CD14-positive monocyte (primary cell): ENCODE measurements at regions not wholly inside any gene's neighbourhood (a gene's known extent, or its start where the extent isn't known, plus 50 kb on each side); places are given as distances from the start of the nearest gene placed in this dataset. TPM values are rescaled to one million over a fixed set of nuclear protein-coding genes. Genes with fewer than 3 reads are reported as not detected.

ENCODE experiments used
- DNase-seq, 3 donors: peaks; one replicate each; pipeline ENCODE4 v3.0.0-alpha.2; 2011 to 2022
- H2AFZ ChIP-seq: 2 replicates; pipeline ENCODE4 v1.6.0; 2012; ENCODE audit warnings: mild to moderate bottlenecking, low read depth, low read length, inconsistent platforms; ENCODE audit not compliant: insufficient read depth, poor library complexity, severe bottlenecking
- H3K27ac ChIP-seq, 2 donors: 1 replicate in 1 of 2; 2 replicates in 1 of 2; pipeline ENCODE4 v1.5.1; 2012 to 2013; ENCODE audit warnings: low read length in 2 of 2, control low read depth in 1 of 2, inconsistent platforms in 1 of 2, low read depth in 1 of 2, mild to moderate bottlenecking in 1 of 2
- H3K27me3 ChIP-seq, 2 donors: one replicate each; pipeline versions ENCODE4 v1.6.0 to v1.6.1; 2011 to 2013; ENCODE audit warnings: low read length in 2 of 2; ENCODE audit not compliant: control insufficient read depth in 2 of 2, insufficient read depth in 2 of 2
- H3K36me3 ChIP-seq, 2 donors: replicated peaks in 1 of 2; 1 replicate in 1 of 2; 2 replicates in 1 of 2; pipeline versions ENCODE4 v1.5.1 to v1.6.1; 2012 to 2013; ENCODE audit warnings: low read length in 2 of 2, control low read depth in 1 of 2, inconsistent platforms in 1 of 2, mild to moderate bottlenecking in 1 of 2; ENCODE audit not compliant: insufficient read depth in 2 of 2, control insufficient read depth in 1 of 2
- H3K4me1 ChIP-seq, 2 donors: 1 replicate in 1 of 2; 2 replicates in 1 of 2; pipeline versions ENCODE4 v1.5.1 to v1.6.1; 2012 to 2013; ENCODE audit warnings: low read length in 2 of 2, control low read depth in 1 of 2, inconsistent platforms in 1 of 2, mild to moderate bottlenecking in 1 of 2, moderate library complexity in 1 of 2; ENCODE audit not compliant: insufficient read depth in 2 of 2, control insufficient read depth in 1 of 2
- H3K4me2 ChIP-seq: replicated peaks from 2 replicates; pipeline ENCODE3; 2012; ENCODE audit warnings: low read length, moderate library complexity, mild to moderate bottlenecking; ENCODE audit not compliant: poor library complexity, severe bottlenecking; ENCODE audit errors: extremely low read depth
- H3K4me3 ChIP-seq, 3 experiments: fragments of 200-600 bp in 1 of 3; sonication (generic) in 1 of 3; replicated peaks in 1 of 3; 1 replicate in 2 of 3; 2 replicates in 1 of 3; pipeline ENCODE4 v1.5.1; 2011 to 2013; ENCODE audit warnings: low read length in 3 of 3, mild to moderate bottlenecking in 3 of 3, control low read depth in 2 of 3, low read depth in 2 of 3, inconsistent platforms in 1 of 3, moderate library complexity in 1 of 3
- H3K79me2 ChIP-seq: 2 replicates; pipeline ENCODE4 v1.6.0; 2012; ENCODE audit warnings: mild to moderate bottlenecking, control low read depth, inconsistent platforms, low read length, moderate library complexity; ENCODE audit not compliant: insufficient read depth
- H3K9ac ChIP-seq: 2 replicates; pipeline ENCODE4 v1.6.0; 2017; ENCODE audit warnings: low read length, mild to moderate bottlenecking; ENCODE audit not compliant: insufficient read depth, poor library complexity, severe bottlenecking
- H3K9me3 ChIP-seq, 2 donors: replicated peaks in 1 of 2; 1 replicate in 1 of 2; 2 replicates in 1 of 2; pipeline versions ENCODE4 v1.5.1 to v1.6.1; 2012 to 2013; ENCODE audit warnings: low read length in 2 of 2, control low read depth in 1 of 2; ENCODE audit not compliant: control insufficient read depth in 1 of 2, insufficient read depth in 1 of 2
- H4K20me1 ChIP-seq: 2 replicates; pipeline ENCODE4 v1.6.0; 2012; ENCODE audit warnings: mild to moderate bottlenecking, low read length, control low read depth, moderate library complexity; ENCODE audit not compliant: insufficient read depth
- H3K27ac Mint-ChIP-seq, 7 donors: one replicate each; pipeline ENCODE4 v1.8.0; 2020; ENCODE audit warnings: mild to moderate bottlenecking in 7 of 7, mixed read lengths in 7 of 7, moderate library complexity in 6 of 7, inconsistent platforms in 2 of 7
- H3K27me3 Mint-ChIP-seq, 3 donors: one replicate each; pipeline ENCODE4 v1.8.0; 2021 to 2022; ENCODE audit warnings: low read depth in 3 of 3, mild to moderate bottlenecking in 3 of 3, mixed read lengths in 3 of 3, moderate library complexity in 3 of 3, inconsistent platforms in 1 of 3
- H3K36me3 Mint-ChIP-seq, 2 donors: one replicate each; pipeline ENCODE4 v1.8.0; 2020; ENCODE audit warnings: mixed read lengths in 2 of 2, inconsistent platforms in 1 of 2, mild to moderate bottlenecking in 1 of 2
- H3K4me1 Mint-ChIP-seq: one replicate; pipeline ENCODE4 v1.8.0; 2020; ENCODE audit warnings: mild to moderate bottlenecking, mixed read lengths
- H3K4me3 Mint-ChIP-seq, 2 donors: one replicate each; pipeline ENCODE4 v1.8.0; 2020; ENCODE audit warnings: mild to moderate bottlenecking in 2 of 2, mixed read lengths in 2 of 2, moderate library complexity in 1 of 2
- H3K9me3 Mint-ChIP-seq, 7 donors: one replicate each; pipeline ENCODE4 v1.8.0; 2020 to 2022; ENCODE audit warnings: mixed read lengths in 7 of 7, mild to moderate bottlenecking in 6 of 7, moderate library complexity in 6 of 7, inconsistent platforms in 2 of 7
- WGBS: methylation state at CpG from one replicate; pipeline ENCODE4 v1.1.5; 2013; ENCODE audit warnings: missing lambda C conversion rate; ENCODE audit not compliant: insufficient coverage; 5-methylcytosine and 5-hydroxymethylcytosine counted together
- intact Hi-C, 2 donors: fragments of 100-400 bp; cut with micrococcal nuclease; formaldehyde crosslinking; loops; one replicate each; pipeline versions ENCODE4 v1.15.0 to v1.15.1; 2023
- small RNA-seq: library from RNA; depleted of rRNA; stranded (forward); fragments of <200 nt; gene quantifications from one replicate; pipeline ENCODE3, GENCODE V24; 2012; ENCODE audit warnings: low read depth; ENCODE audit not compliant: insufficient read length
- TF ChIP-seq, protein P1 (sequence below): fragments of 200-600 bp; IDR thresholded peaks from one replicate; pipeline ENCODE4 v1.8.0; 2022; ENCODE audit warnings: antibody characterized with exemption, mild to moderate bottlenecking

GRCh38 chr14:106879241-106879640, 1352.9 kb downstream of the TMEM121 start:
- Mint-ChIP-seq H3K36me3 (no peaks in the 10 kb centered on the region), H3K9me3 (peaks cover 0 to 8% (median 7%) of the 10 kb centered on the region in 7 donors), H3K4me3 (no peak overlapping the region), H3K4me1 (peaks cover 18% of the 10 kb centered on the region), H3K27ac (peak overlapping the region in 1 of 7 donors; percentile 18), H3K27me3 (peaks cover 0 to 3% (median 2%) of the 10 kb centered on the region in 3 donors)
- TF ChIP-seq, protein P1, sequence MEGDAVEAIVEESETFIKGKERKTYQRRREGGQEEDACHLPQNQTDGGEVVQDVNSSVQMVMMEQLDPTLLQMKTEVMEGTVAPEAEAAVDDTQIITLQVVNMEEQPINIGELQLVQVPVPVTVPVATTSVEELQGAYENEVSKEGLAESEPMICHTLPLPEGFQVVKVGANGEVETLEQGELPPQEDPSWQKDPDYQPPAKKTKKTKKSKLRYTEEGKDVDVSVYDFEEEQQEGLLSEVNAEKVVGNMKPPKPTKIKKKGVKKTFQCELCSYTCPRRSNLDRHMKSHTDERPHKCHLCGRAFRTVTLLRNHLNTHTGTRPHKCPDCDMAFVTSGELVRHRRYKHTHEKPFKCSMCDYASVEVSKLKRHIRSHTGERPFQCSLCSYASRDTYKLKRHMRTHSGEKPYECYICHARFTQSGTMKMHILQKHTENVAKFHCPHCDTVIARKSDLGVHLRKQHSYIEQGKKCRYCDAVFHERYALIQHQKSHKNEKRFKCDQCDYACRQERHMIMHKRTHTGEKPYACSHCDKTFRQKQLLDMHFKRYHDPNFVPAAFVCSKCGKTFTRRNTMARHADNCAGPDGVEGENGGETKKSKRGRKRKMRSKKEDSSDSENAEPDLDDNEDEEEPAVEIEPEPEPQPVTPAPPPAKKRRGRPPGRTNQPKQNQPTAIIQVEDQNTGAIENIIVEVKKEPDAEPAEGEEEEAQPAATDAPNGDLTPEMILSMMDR, result peak; percentile 77
- H3K4me1 ChIP-seq, result no peaks in the 10 kb centered on the region
- no peak overlapping the region for H3K9ac ChIP-seq
- H3K9me3 ChIP-seq, result peaks cover 6 to 7% of the 10 kb centered on the region in 2 donors
- no peaks in the 10 kb centered on the region for H3K36me3 ChIP-seq
- 56% methylated on average over 5 of the region's 8 CpGs for WGBS
- DNase-seq, result peak; percentile 54 to 69 (median 57)
- no peaks in the 10 kb centered on the region for H4K20me1 ChIP-seq
- H2AFZ ChIP-seq, result no peak overlapping the region
- H3K79me2 ChIP-seq, result no peaks in the 10 kb centered on the region
- no peak overlapping the region for H3K4me3 ChIP-seq
- H3K4me2 ChIP-seq, result no peak overlapping the region
- intact Hi-C loops, result no loop called here
- no peaks in the 10 kb centered on the region for H3K27me3 ChIP-seq
- H3K27ac ChIP-seq, result no peak overlapping the region

GRCh38 chr14:106883218-106883692, 1356.9 kb downstream of the TMEM121 start:
- Histone ChIP-seq H3K4me3 (no peak overlapping the region), H4K20me1 (no peaks in the 10 kb centered on the region), H3K4me2 (no peak overlapping the region), H3K36me3 (no peaks in the 10 kb centered on the region), H3K79me2 (no peaks in the 10 kb centered on the region), H3K4me1 (no peaks in the 10 kb centered on the region), H3K9ac (no peak overlapping the region), H3K27me3 (no peaks in the 10 kb centered on the region), H2AFZ (no peak overlapping the region), H3K9me3 (peaks cover 6 to 7% of the 10 kb centered on the region in 2 donors), H3K27ac (no peak overlapping the region)
- TF ChIP-seq, protein P1, result peak; percentile 61
- no peaks in the 10 kb centered on the region for H3K4me1 Mint-ChIP-seq
- peaks cover 0 to 8% (median 7%) of the 10 kb centered on the region in 7 donors for H3K9me3 Mint-ChIP-seq
- peaks cover 0 to 3% (median 0%) of the 10 kb centered on the region in 3 donors for H3K27me3 Mint-ChIP-seq
- no peak overlapping the region for H3K4me3 Mint-ChIP-seq
- peak in 1 of 3 donors; percentile 28 for DNase-seq
- intact Hi-C loops, result no loop called here
- 77% methylated on average over 22 of the region's 44 CpGs for WGBS
- no peaks in the 10 kb centered on the region for H3K36me3 Mint-ChIP-seq
- H3K27ac Mint-ChIP-seq, result no peak overlapping the region

Small RNAs in the stretch of these regions (small RNA-seq; reads per million reads assigned to genes)
- gene AC244452.1 (not detected), gene IGHD1-1 (not detected), gene IGHD1-14 (not detected), gene IGHD1-20 (not detected), gene IGHD1-26 (not detected), gene IGHD1-7 (not detected), gene IGHD2-15 (not detected), gene IGHD2-2 (not detected), gene IGHD2-21 (not detected), gene IGHD2-8 (not detected), gene IGHD3-10 (not detected), gene IGHD3-16 (not detected), gene IGHD3-22 (not detected), gene IGHD3-3 (not detected), gene IGHD3-9 (not detected), gene IGHD4-11 (not detected), gene IGHD4-17 (not detected), gene IGHD4-23 (not detected), gene IGHD4-4 (not detected), gene IGHD5-12 (not detected), gene IGHD5-18 (not detected), gene IGHD5-24 (not detected), gene IGHD5-5 (not detected), gene IGHD6-13 (not detected), gene IGHD6-19 (not detected), gene IGHD6-25 (not detected), gene IGHD6-6 (not detected), gene IGHD7-27 (not detected), gene IGHJ1 (not detected), gene IGHJ1P (not detected), gene IGHJ2 (not detected), gene IGHJ2P (not detected), gene IGHJ3 (not detected), gene IGHJ3P (not detected), gene IGHJ4 (not detected), gene IGHJ5 (not detected), gene IGHJ6 (not detected), gene IGHV1-12 (not detected), gene IGHV1-14 (not detected), gene IGHV3-19 (not detected), gene IGHV3-57 (not detected), gene IGHV3-76 (not detected), gene IGHV5-78 (not detected), gene IGHV7-40 (not detected), gene IGHVII-1-1 (not detected), gene IGHVII-15-1 (not detected), gene IGHVII-22-1 (not detected), gene IGHVII-28-1 (not detected), gene IGHVII-33-1 (not detected), gene IGHVII-40-1 (not detected), gene IGHVII-44-2 (not detected), gene IGHVII-46-1 (not detected), gene IGHVII-49-1 (not detected), gene IGHVII-51-2 (not detected), gene IGHVII-53-1 (not detected), gene IGHVII-60-1 (not detected), gene IGHVII-62-1 (not detected), gene IGHVII-67-1 (not detected), gene IGHVII-74-1 (not detected), gene IGHVII-78-1 (not detected), gene IGHVIII-11-1 (not detected), gene IGHVIII-13-1 (not detected), gene IGHVIII-2-1 (not detected), gene IGHVIII-22-2 (not detected), gene IGHVIII-25-1 (not detected), gene IGHVIII-26-1 (not detected), gene IGHVIII-38-1 (not detected), gene IGHVIII-5-1 (not detected), gene IGHVIII-5-2 (not detected), gene IGHVIII-67-2 (not detected), gene IGHVIII-67-3 (not detected), gene IGHVIII-67-4 (not detected), gene IGHVIII-76-1 (not detected), gene IGHVIII-82 (not detected), gene MIR4507 (not detected), gene MIR4537 (not detected), gene MIR4538 (not detected), gene MIR4539 (not detected), gene MIR5195 (not detected), gene MIR8071-1 (not detected), gene MIR8071-2 (not detected), gene RNA5SP389 (not detected)
